NCI-H82 treated with DMSO at 0.1 percent for 48 hours (cell line): ENCODE measurements at regions not wholly inside any gene's neighbourhood (a gene's known extent, or its start where the extent isn't known, plus 50 kb on each side); places are given as distances from the start of the nearest gene placed in this dataset.
"Not testable (repeated sequence)": the region's sequence is repeated elsewhere in the genome, so short reads cannot be mapped to it uniquely, and the experiment has no call there.

ENCODE experiments used
- DNase-seq: peaks from one replicate; lab custom pipeline; 2025; ENCODE audit not compliant: unreplicated experiment; lab: John Stamatoyannopoulos, UW

GRCh38 chr5:162762119-162762518 is 675.3 kb upstream of the CCNG1 start:
- no peak for DNase-seq

- DNase-seq = no peak
These were observed 668.4 kb upstream of the CCNG1 start for GRCh38 chr5:162769019-162769418.

GRCh38 chr5:162785673-162786072 is 651.7 kb upstream of the CCNG1 start:
- DNase-seq = no peak

- DNase-seq = no peak
These were observed 651.2 kb upstream of the CCNG1 start for GRCh38 chr5:162786234-162786633.

GRCh38 chr5:162796507-162796906 is 640.9 kb upstream of the CCNG1 start:
- DNase-seq = no peak

GRCh38 chr5:162800301-162800700 is 637.1 kb upstream of the CCNG1 start:
- DNase-seq = no peak

GRCh38 chr5:162801235-162801634 is 636.2 kb upstream of the CCNG1 start:
- no peak for DNase-seq

- DNase-seq = no peak
These were observed 631.2 kb upstream of the CCNG1 start for GRCh38 chr5:162806195-162806594.

- DNase-seq = no peak
These were observed 626.3 kb upstream of the CCNG1 start for GRCh38 chr5:162811071-162811470.

GRCh38 chr5:162816816-162817215 is 620.6 kb upstream of the CCNG1 start:
- no peak for DNase-seq

GRCh38 chr5:162817364-162817763 is 620.0 kb upstream of the CCNG1 start:
- DNase-seq = no peak

GRCh38 chr5:162821664-162822063 is 615.7 kb upstream of the CCNG1 start:
- DNase-seq = not testable (repeated sequence)

GRCh38 chr5:162824360-162824759 is 613.0 kb upstream of the CCNG1 start:
- no peak for DNase-seq

GRCh38 chr5:162837155-162837554 is 600.2 kb upstream of the CCNG1 start:
- DNase-seq = no peak

- no peak for DNase-seq
These were observed 594.7 kb upstream of the CCNG1 start for GRCh38 chr5:162842727-162843126.

GRCh38 chr5:162852134-162852533 is 585.3 kb upstream of the CCNG1 start:
- no peak for DNase-seq

GRCh38 chr5:162858770-162859169 is 578.6 kb upstream of the CCNG1 start:
- no peak for DNase-seq

GRCh38 chr5:162870966-162871365 is 566.4 kb upstream of the CCNG1 start:
- no peak for DNase-seq

- no peak for DNase-seq
These were observed 554.8 kb upstream of the CCNG1 start for GRCh38 chr5:162882629-162883028.

- no peak for DNase-seq
These were observed 550.7 kb upstream of the CCNG1 start for GRCh38 chr5:162886717-162887116.

- DNase-seq = no peak
These were observed 549.1 kb upstream of the CCNG1 start for GRCh38 chr5:162888268-162888667.

- DNase-seq = no peak
These were observed 525.5 kb upstream of the CCNG1 start for GRCh38 chr5:162911873-162912272.

- DNase-seq = no peak
These were observed 521.0 kb upstream of the CCNG1 start for GRCh38 chr5:162916368-162916767.

- no peak for DNase-seq
These were observed 508.3 kb upstream of the CCNG1 start for GRCh38 chr5:162929104-162929503.
